Breast epithelium (tissue), 4 donors: ENCODE measurements at regions not wholly inside any gene's neighbourhood (a gene's known extent, or its start where the extent isn't known, plus 50 kb on each side); places are given as distances from the start of the nearest gene placed in this dataset.

Experiments
- DNase-seq, 2 donors: peaks; one replicate each; pipeline ENCODE4 v3.0.0-alpha.2; 2019; ENCODE audit warnings: low spot score in 2 of 2
- H3K27ac ChIP-seq, 2 donors: fragments of 200-600 bp; sonication (generic) in 1 of 2; one replicate each; pipeline ENCODE4 v1.5.1; 2016 to 2019; ENCODE audit warnings: mild to moderate bottlenecking in 1 of 2
- H3K27me3 ChIP-seq, 2 donors: fragments of 200-600 bp; sonication (generic) in 1 of 2; one replicate each; pipeline versions ENCODE4 v1.5.1 to v1.6.0; 2017 to 2019; ENCODE audit warnings: control low read depth in 1 of 2, mild to moderate bottlenecking in 1 of 2
- H3K36me3 ChIP-seq: fragments of 200-600 bp; one replicate; pipeline ENCODE4 v1.5.1; 2019
- H3K4me1 ChIP-seq, 2 donors: fragments of 200-600 bp; sonication (generic); one replicate each; pipeline ENCODE4 v1.5.1; 2016 to 2019; ENCODE audit warnings: control low read depth in 1 of 2
- H3K4me3 ChIP-seq, 3 donors: fragments of 200-600 bp; sonication (generic); 1 replicate in 2 of 3; 2 replicates in 1 of 3; pipeline ENCODE4 v1.5.1; 2016 to 2019; ENCODE audit warnings: mild to moderate bottlenecking in 3 of 3, moderate library complexity in 2 of 3
- H3K9me3 ChIP-seq, 2 donors: fragments of 200-600 bp; sonication (generic) in 1 of 2; one replicate each; pipeline ENCODE4 v1.5.1; 2016 to 2019; ENCODE audit warnings: control low read depth in 1 of 2
- POLR2A ChIP-seq: fragments of 450-650 bp; IDR thresholded peaks from one replicate; pipeline ENCODE4 v1.6.1; 2016; ENCODE audit warnings: antibody characterized with exemption, mild to moderate bottlenecking, moderate library complexity
- POLR2AphosphoS5 ChIP-seq, 3 donors: sonication (generic); formaldehyde crosslinking; IDR thresholded peaks; one replicate each; pipeline ENCODE4 v1.6.1; 2017; ENCODE audit warnings: antibody characterized with exemption in 3 of 3
- intact Hi-C: fragments of 100-400 bp; cut with DNase I; formaldehyde crosslinking; loops from one replicate; pipeline ENCODE4 v1.15.1; 2023; ENCODE audit warnings: low total_unique reads
- TF ChIP-seq, protein P1 (sequence below), 3 donors: fragments of 450-650 bp; IDR thresholded peaks; one replicate each; pipeline ENCODE4 v1.5.1; 2016 to 2017; ENCODE audit warnings: antibody characterized with exemption in 3 of 3, mild to moderate bottlenecking in 3 of 3, moderate library complexity in 3 of 3

DNA sequence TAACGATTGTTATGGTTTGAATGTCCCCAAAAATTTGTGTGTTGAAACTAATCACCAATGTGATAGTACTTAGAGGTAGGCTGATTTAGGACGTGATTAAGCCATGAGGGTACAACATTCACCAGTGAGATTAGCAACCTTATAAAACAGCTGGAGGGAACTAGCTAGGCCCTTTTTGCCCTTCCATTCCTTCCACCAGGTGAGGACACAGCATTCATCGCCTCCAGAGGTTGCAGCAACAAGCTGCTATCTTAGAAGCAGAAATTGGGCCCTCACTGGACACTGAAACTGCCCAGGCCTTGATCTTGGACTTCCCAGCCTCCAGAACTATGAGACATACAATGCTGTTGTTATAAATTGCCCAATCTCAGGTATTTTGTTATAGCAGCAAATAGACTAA is 340.7 kb upstream of the JARID2 start:
- no peak overlapping the region for H3K4me3 ChIP-seq
- TF ChIP-seq POLR2AphosphoS5 (IDR thresholded peaks at IDR 0.05) = no peak
- TF ChIP-seq POLR2A = no peak
- TF ChIP-seq, protein P1, sequence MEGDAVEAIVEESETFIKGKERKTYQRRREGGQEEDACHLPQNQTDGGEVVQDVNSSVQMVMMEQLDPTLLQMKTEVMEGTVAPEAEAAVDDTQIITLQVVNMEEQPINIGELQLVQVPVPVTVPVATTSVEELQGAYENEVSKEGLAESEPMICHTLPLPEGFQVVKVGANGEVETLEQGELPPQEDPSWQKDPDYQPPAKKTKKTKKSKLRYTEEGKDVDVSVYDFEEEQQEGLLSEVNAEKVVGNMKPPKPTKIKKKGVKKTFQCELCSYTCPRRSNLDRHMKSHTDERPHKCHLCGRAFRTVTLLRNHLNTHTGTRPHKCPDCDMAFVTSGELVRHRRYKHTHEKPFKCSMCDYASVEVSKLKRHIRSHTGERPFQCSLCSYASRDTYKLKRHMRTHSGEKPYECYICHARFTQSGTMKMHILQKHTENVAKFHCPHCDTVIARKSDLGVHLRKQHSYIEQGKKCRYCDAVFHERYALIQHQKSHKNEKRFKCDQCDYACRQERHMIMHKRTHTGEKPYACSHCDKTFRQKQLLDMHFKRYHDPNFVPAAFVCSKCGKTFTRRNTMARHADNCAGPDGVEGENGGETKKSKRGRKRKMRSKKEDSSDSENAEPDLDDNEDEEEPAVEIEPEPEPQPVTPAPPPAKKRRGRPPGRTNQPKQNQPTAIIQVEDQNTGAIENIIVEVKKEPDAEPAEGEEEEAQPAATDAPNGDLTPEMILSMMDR (IDR thresholded peaks at IDR 0.05) = no peak
- H3K27me3 ChIP-seq = no peaks in the 10 kb centered on the region
- H3K27ac ChIP-seq = no peak overlapping the region
- intact Hi-C loops = no loop called here
- H3K36me3 ChIP-seq = no peaks in the 10 kb centered on the region
- no peak for DNase-seq
- no peaks in the 10 kb centered on the region for H3K9me3 ChIP-seq
- H3K4me1 ChIP-seq = no peaks in the 10 kb centered on the region

DNA sequence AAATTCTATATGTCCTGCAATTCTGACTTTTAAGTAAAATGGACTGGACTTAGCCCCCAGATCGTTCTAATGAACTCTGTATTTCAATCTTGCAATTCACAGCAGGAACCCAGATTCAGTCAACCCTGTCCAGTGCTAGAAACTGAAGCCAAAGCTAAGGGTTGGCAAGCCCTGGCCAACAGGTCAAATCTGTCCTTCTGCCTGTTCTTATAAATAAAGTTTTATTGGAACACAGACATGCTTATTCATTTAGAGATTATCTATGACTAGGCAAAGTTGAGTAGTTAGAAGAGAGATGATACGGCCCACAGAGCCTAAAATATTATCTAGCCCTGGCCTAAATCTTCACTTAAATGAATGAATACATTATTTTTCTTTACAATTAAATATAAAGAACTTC is 339.2 kb upstream of the JARID2 start:
- H3K4me3 ChIP-seq = no peak overlapping the region
- no peaks in the 10 kb centered on the region for H3K27me3 ChIP-seq
- H3K4me1 ChIP-seq = no peaks in the 10 kb centered on the region
- no peak overlapping the region for H3K27ac ChIP-seq
- no peak for DNase-seq
- no peak for TF ChIP-seq POLR2AphosphoS5 (IDR thresholded peaks at IDR 0.05)
- TF ChIP-seq POLR2A = no peak
- TF ChIP-seq, protein P1 (IDR thresholded peaks at IDR 0.05) = no peak
- H3K9me3 ChIP-seq = no peaks in the 10 kb centered on the region
- no peaks in the 10 kb centered on the region for H3K36me3 ChIP-seq
- intact Hi-C loops = no loop called here

DNA sequence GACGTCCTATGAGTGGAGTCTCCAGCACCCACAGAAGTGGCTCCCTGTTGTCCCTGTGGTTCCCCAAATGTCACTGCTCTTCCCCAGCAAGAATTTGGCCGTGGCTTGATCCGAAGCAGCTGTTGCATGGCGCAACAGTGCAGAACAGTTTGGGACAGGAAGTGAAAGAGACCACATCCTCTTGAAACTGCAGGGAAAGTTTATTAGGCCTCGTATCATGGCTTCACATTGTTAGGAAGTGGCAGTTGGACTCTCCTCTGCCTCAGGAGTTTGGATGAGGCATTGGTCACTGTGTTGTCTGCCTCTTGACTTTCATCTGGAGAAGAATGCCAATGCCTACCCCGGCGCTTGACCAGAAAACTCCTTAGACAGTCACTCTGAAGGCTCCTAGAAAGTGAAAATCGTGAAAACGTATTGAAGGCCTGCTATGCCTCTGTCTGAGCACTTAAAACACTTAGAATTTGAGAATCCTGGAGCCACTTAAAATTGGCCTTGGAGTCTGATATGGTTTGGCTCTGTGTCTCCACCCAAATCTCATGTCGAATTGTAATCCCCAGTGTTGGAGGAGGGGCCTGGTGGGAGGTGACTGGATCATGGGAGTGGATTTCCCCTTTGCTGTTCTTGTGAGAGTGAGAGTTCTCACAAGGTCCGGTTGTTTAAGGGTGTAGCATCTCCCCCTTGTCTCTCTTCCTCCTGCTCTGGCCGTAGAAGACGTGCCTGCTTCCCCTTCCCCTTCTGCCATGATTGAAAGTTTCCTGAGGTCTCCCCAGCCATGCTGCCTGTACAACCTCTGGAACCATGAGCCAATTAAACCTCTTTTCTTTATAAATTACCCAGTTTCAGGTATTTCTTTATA is 334.9 kb upstream of the JARID2 start:
- Histone ChIP-seq H3K27ac (no peak overlapping the region), H3K4me3 (no peak overlapping the region), H3K4me1 (no peaks in the 10 kb centered on the region), H3K36me3 (no peaks in the 10 kb centered on the region), H3K27me3 (no peaks in the 10 kb centered on the region), H3K9me3 (no peaks in the 10 kb centered on the region)
- intact Hi-C loops = no loop called here
- no peak for DNase-seq
- TF ChIP-seq POLR2AphosphoS5 (IDR thresholded peaks at IDR 0.05) = peak in 1 of 3 donors; percentile 23
- no peak for TF ChIP-seq POLR2A

DNA sequence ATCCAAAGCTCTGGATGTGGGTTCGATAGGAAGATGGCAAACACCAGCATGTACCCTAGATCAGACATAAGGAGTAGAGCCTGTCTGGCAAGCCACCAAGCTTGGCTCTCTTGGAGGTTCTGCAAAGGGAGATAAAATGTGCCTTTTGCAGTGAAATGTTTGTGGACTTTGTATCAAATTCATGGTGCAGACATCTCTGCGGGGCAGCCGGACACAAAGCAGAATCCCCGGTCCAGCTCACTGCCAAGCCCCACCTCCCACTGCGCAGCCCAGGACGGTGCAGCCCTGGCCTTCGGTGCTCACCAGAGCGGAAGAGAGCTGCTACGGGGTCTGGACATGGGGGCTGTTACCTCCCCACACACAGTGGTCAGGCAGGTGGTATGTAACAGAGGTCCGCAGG is 333.6 kb upstream of the JARID2 start:
- no peak overlapping the region for H3K4me3 ChIP-seq
- intact Hi-C loops = no loop called here

DNA sequence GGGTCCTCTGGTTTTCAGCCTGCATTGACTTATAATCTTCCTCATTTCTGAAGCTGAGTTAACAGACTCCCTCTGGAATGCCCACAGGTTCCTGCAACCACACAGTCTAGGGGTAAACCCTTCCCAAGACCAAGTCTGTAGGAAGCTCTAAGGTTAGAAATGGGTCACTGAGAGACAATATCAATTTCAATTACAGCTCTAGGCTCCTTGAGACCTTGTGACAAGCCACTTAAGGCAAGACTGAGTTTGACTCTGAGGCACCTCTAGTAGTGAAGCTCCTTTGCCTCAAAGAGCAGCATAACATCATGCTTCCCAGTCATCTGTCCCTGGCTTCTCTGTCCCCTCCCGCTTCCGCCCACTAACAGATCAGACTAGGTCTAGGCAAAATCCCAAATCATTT is 333.2 kb upstream of the JARID2 start:
- Histone ChIP-seq H3K36me3 (no peaks in the 10 kb centered on the region), H3K9me3 (no peaks in the 10 kb centered on the region), H3K27ac (no peak overlapping the region), H3K4me3 (no peak overlapping the region), H3K27me3 (no peaks in the 10 kb centered on the region), H3K4me1 (no peaks in the 10 kb centered on the region)
- TF ChIP-seq POLR2A (no peak), POLR2AphosphoS5 (IDR thresholded peaks at IDR 0.05) (no peak)
- TF ChIP-seq, protein P1 (IDR thresholded peaks at IDR 0.05) = no peak
- DNase-seq = no peak
- intact Hi-C loops = no loop called here

More for the DNA sequence above, 333.6 kb upstream of the JARID2 start:
- no peak overlapping the region for H3K27ac ChIP-seq
- TF ChIP-seq, protein P1 (IDR thresholded peaks at IDR 0.05) = no peak
- TF ChIP-seq POLR2AphosphoS5 (IDR thresholded peaks at IDR 0.05) (no peak), POLR2A (no peak)
- no peak for DNase-seq
- H3K4me1 ChIP-seq = no peaks in the 10 kb centered on the region
- no peaks in the 10 kb centered on the region for H3K27me3 ChIP-seq
- H3K9me3 ChIP-seq = no peaks in the 10 kb centered on the region
- no peaks in the 10 kb centered on the region for H3K36me3 ChIP-seq
